Loucy (cell line): ENCODE measurements at regions not wholly inside any gene's neighbourhood (a gene's known extent, or its start where the extent isn't known, plus 50 kb on each side); places are given as distances from the start of the nearest gene placed in this dataset.

Experiments
- H2AFZ ChIP-seq: fragments of 200-600 bp; sonication (generic); 2 replicates; pipeline ENCODE4 v1.6.0; 2016; ENCODE audit warnings: antibody characterized with exemption, mild to moderate bottlenecking, low read length, moderate library complexity
- H3F3A ChIP-seq: fragments of 200-600 bp; 2 replicates; pipeline ENCODE4 v1.6.0; 2016; ENCODE audit warnings: antibody characterized with exemption, low read depth, mild to moderate bottlenecking
- H3K27me3 ChIP-seq: fragments of 200-600 bp; sonication (generic); 2 replicates; pipeline ENCODE4 v1.6.1; 2014; ENCODE audit warnings: low read length, mild to moderate bottlenecking; ENCODE audit not compliant: insufficient read depth, poor library complexity, severe bottlenecking
- H3K36me3 ChIP-seq: fragments of 200-600 bp; sonication (generic); 2 replicates; pipeline ENCODE4 v1.6.1; 2016; ENCODE audit warnings: low read length; ENCODE audit not compliant: insufficient read depth
- H3K4me1 ChIP-seq: fragments of 200-600 bp; sonication (generic); 2 replicates; pipeline ENCODE4 v1.5.1; 2014; ENCODE audit warnings: low read length, mild to moderate bottlenecking; ENCODE audit not compliant: insufficient read depth, poor library complexity, severe bottlenecking
- H3K4me2 ChIP-seq: fragments of 200-600 bp; sonication (generic); 2 replicates; pipeline ENCODE4 v1.6.0; 2014; ENCODE audit warnings: antibody characterized with exemption, low read length, low read depth, mild to moderate bottlenecking; ENCODE audit not compliant: poor library complexity, severe bottlenecking
- H3K4me3 ChIP-seq: fragments of 200-600 bp; sonication (generic); 2 replicates; pipeline ENCODE4 v1.5.1; 2014; ENCODE audit warnings: low read length, mild to moderate bottlenecking, mixed read lengths; ENCODE audit not compliant: poor library complexity, severe bottlenecking
- H3K79me2 ChIP-seq: fragments of 200-600 bp; sonication (generic); 2 replicates; pipeline ENCODE4 v1.6.1; 2014; ENCODE audit warnings: low read length; ENCODE audit not compliant: insufficient read depth
- H3K9ac ChIP-seq: fragments of 200-600 bp; sonication (generic); 2 replicates; pipeline ENCODE4 v1.6.0; 2014; ENCODE audit warnings: mild to moderate bottlenecking, low read depth, low read length, moderate library complexity; ENCODE audit not compliant: poor library complexity, severe bottlenecking
- H3K9me2 ChIP-seq: fragments of 200-600 bp; sonication (generic); replicated peaks from 2 replicates; pipeline ENCODE4 v1.6.1; 2016; ENCODE audit warnings: low read depth, low read length, mixed read lengths
- H3K9me3 ChIP-seq: fragments of 200-600 bp; sonication (generic); 2 replicates; pipeline ENCODE4 v1.6.1; 2014; ENCODE audit warnings: mild to moderate bottlenecking, antibody characterized with exemption, low read length, low read depth; ENCODE audit not compliant: insufficient read depth
- H4K20me1 ChIP-seq: fragments of 200-600 bp; sonication (generic); 2 replicates; pipeline ENCODE4 v1.6.0; 2014; ENCODE audit warnings: antibody characterized with exemption, low read length, mild to moderate bottlenecking; ENCODE audit not compliant: insufficient read depth, poor library complexity, severe bottlenecking
- EZH2phosphoT487 ChIP-seq: fragments of 200-600 bp; IDR thresholded peaks from 2 replicates; pipeline ENCODE4 v1.6.1; 2018; ENCODE audit warnings: antibody characterized with exemption, mild to moderate bottlenecking, moderate library complexity, borderline replicate concordance
- TF ChIP-seq, protein P1 (sequence below): fragments of 200-600 bp; sonication (generic); conservative IDR thresholded peaks from 2 replicates; pipeline ENCODE4 v1.5.1; 2014; ENCODE audit warnings: mild to moderate bottlenecking, antibody characterized with exemption, low read length

GRCh38 chr12:76631741-76632140 is 72.2 kb upstream of the OSBPL8 start:
- Histone ChIP-seq H3K9ac (no peak overlapping the region), H3K4me2 (no peak overlapping the region), H3K27me3 (no peaks in the 10 kb centered on the region), H4K20me1 (no peaks in the 10 kb centered on the region), H3K79me2 (no peaks in the 10 kb centered on the region), H3K36me3 (no peaks in the 10 kb centered on the region), H3K9me3 (no peaks in the 10 kb centered on the region), H2AFZ (no peak overlapping the region), H3K9me2 (no peaks in the 10 kb centered on the region), H3F3A (no peaks in the 10 kb centered on the region), H3K4me3 (no peak overlapping the region), H3K4me1 (no peaks in the 10 kb centered on the region)
- no peak for TF ChIP-seq EZH2phosphoT487
- TF ChIP-seq, protein P1, sequence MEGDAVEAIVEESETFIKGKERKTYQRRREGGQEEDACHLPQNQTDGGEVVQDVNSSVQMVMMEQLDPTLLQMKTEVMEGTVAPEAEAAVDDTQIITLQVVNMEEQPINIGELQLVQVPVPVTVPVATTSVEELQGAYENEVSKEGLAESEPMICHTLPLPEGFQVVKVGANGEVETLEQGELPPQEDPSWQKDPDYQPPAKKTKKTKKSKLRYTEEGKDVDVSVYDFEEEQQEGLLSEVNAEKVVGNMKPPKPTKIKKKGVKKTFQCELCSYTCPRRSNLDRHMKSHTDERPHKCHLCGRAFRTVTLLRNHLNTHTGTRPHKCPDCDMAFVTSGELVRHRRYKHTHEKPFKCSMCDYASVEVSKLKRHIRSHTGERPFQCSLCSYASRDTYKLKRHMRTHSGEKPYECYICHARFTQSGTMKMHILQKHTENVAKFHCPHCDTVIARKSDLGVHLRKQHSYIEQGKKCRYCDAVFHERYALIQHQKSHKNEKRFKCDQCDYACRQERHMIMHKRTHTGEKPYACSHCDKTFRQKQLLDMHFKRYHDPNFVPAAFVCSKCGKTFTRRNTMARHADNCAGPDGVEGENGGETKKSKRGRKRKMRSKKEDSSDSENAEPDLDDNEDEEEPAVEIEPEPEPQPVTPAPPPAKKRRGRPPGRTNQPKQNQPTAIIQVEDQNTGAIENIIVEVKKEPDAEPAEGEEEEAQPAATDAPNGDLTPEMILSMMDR = no peak

DNA sequence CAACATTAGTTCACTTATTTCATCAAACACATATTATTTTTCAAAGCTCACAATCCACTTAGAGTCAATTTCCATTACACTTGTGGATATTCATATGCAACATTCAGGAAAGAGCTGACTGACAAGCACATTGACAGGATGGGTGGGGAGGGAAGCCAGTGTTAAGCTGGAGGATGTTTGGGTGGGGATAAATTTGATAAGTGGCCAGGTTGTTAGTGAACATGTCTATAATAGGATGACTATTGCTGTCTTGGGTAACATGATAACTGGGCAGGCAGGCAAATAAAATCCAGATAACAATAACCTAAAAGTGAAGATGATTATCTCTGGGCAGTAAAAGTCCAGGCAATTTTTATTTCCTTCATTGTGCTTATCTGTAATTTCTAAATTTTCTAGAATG is 73.8 kb upstream of the OSBPL8 start:
- Histone ChIP-seq H3K4me1 (no peaks in the 10 kb centered on the region), H3K9ac (no peak overlapping the region), H3F3A (no peaks in the 10 kb centered on the region), H3K4me2 (no peak overlapping the region), H3K79me2 (no peaks in the 10 kb centered on the region), H3K36me3 (no peaks in the 10 kb centered on the region), H3K9me3 (no peaks in the 10 kb centered on the region), H3K4me3 (no peak overlapping the region), H2AFZ (no peak overlapping the region), H3K27me3 (no peaks in the 10 kb centered on the region), H3K9me2 (no peaks in the 10 kb centered on the region), H4K20me1 (no peaks in the 10 kb centered on the region)
- TF ChIP-seq, protein P1 = no peak
- TF ChIP-seq EZH2phosphoT487 = no peak

DNA sequence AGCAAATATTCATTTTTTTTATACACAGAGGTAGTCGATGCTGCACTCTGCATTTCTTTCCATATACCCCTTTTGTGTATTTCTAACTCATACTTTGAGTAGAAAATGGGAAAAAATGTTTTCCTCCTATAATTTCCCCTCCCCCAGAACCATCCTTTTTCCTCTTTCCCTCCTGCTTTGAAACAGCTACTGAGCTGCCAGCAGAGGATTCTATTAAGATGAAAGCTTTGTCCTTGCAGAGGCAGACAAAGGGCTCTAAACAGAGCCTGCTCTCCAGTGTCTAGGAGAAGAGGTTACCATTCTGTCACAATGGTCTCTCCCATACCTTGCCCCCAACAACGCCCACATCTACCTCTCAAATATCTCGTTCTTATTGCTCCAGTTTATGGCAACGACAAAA is 74.6 kb upstream of the OSBPL8 start:
- Histone ChIP-seq H3K4me2 (no peak overlapping the region), H3F3A (no peaks in the 10 kb centered on the region)

More for the DNA sequence above, 74.6 kb upstream of the OSBPL8 start:
- no peaks in the 10 kb centered on the region for H3K9me2 ChIP-seq
- H3K4me3 ChIP-seq = no peak overlapping the region
- H4K20me1 ChIP-seq = no peaks in the 10 kb centered on the region
- no peaks in the 10 kb centered on the region for H3K9me3 ChIP-seq
- TF ChIP-seq, protein P1 = no peak
- TF ChIP-seq EZH2phosphoT487 = no peak
- no peaks in the 10 kb centered on the region for H3K27me3 ChIP-seq
- no peaks in the 10 kb centered on the region for H3K36me3 ChIP-seq
- no peaks in the 10 kb centered on the region for H3K4me1 ChIP-seq
- no peaks in the 10 kb centered on the region for H3K79me2 ChIP-seq
- no peak overlapping the region for H3K9ac ChIP-seq
- H2AFZ ChIP-seq = no peak overlapping the region
